SK-N-MC (cell line): ENCODE measurements at regions not wholly inside any gene's neighbourhood (a gene's known extent, or its start where the extent isn't known, plus 50 kb on each side); places are given as distances from the start of the nearest gene placed in this dataset.

Experiments used
- EZH2 ChIP-seq: fragments of 200-600 bp; sonication (generic); IDR thresholded peaks from one replicate; pipeline ENCODE4 v1.6.1; 2017; ENCODE audit warnings: antibody characterized with exemption
- FOXP2 ChIP-seq: optimal IDR thresholded peaks from 2 replicates; pipeline ENCODE3; 2011; ENCODE audit warnings: mild to moderate bottlenecking, moderate library complexity; ENCODE audit not compliant: insufficient read depth; ENCODE audit errors: extremely low read length, control extremely low read depth
- POLR2AphosphoS5 ChIP-seq: IDR thresholded peaks from 2 replicates; pipeline ENCODE4 v1.6.1; 2012; ENCODE audit warnings: mild to moderate bottlenecking, low read depth, low read length, borderline replicate concordance

GRCh38 chr20:39234520-39235095 lies 272.5 kb downstream of the DHX35 start:
- TF ChIP-seq POLR2AphosphoS5 (no peak), EZH2 (no peak), FOXP2 (no peak)
